H1 (cell line): ENCODE measurements at regions not wholly inside any gene's neighbourhood (a gene's known extent, or its start where the extent isn't known, plus 50 kb on each side); places are given as distances from the start of the nearest gene placed in this dataset.

Source experiments
- CTBP2 ChIP-seq: IDR thresholded peaks from 2 replicates; pipeline ENCODE4 v1.7.0; 2011; ENCODE audit warnings: borderline replicate concordance, mild to moderate bottlenecking, moderate library complexity, mixed read lengths, low read length; ENCODE audit not compliant: insufficient read depth, insufficient read length
- E2F6 ChIP-seq: IDR thresholded peaks from 2 replicates; pipeline ENCODE4 v1.6.1; 2012; ENCODE audit warnings: inconsistent platforms
- HDAC2 ChIP-seq, 2 experiments: fragments of 300-600 bp in 1 of 2; sonication (generic) in 1 of 2; IDR thresholded peaks; 2 replicates each; pipeline ENCODE4 v1.6.1; 2011 to 2012; ENCODE audit warnings: low read depth in 2 of 2, low read length in 2 of 2, mild to moderate bottlenecking in 2 of 2, moderate library complexity in 2 of 2, borderline replicate concordance in 1 of 2, inconsistent platforms in 1 of 2

DNA sequence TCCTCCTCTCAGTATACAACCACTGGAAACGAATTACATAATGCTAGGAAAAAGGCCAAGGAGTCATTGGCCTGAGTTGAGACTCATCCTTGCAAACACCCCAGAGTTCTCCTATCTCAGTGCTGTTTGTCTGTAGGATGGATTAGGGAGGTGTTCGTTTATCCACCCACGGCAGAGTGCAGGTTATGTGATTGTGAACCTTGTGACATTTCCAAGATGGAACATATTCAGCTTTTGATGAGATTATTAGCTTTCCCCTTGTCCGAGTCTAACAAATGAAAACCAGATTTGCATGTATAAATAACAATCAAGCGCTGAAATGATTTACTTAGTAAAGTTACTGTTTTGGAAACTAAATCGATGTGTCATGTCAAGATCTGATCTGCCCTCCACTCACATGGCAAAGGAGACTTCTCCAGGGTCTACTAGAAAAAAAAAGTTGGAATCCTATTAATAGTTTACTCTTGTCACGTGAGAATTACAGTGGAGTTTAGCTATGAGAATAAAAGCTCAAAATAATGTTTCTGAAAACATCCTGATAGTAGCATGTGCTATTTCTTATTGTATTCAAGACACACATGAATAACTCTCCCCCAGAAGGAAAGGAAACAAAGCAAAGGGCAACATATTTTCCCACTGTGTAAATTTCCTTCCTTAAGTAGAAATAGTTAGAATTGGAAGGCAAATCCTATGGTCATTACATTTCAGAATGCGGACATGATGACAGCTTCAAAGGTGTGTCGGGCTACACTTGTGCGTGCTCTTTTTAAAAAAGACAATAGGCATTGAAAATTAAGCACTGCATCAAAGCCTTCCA is 600.4 kb downstream of the EBF1 start (continued):
- TF ChIP-seq CTBP2 (no peak), E2F6 (no peak), HDAC2 (IDR thresholded peaks at IDR 0.05; ENCODE audit: borderline replicate concordance in 1 of 2, low read depth in 2 of 2, low read length in 2 of 2) (no peak)
